ENCODE measurements at regions not wholly inside any gene's neighbourhood (a gene's known extent, or its start where the extent isn't known, plus 50 kb on each side); places are given as distances from the start of the nearest gene placed in this dataset.

DNA sequence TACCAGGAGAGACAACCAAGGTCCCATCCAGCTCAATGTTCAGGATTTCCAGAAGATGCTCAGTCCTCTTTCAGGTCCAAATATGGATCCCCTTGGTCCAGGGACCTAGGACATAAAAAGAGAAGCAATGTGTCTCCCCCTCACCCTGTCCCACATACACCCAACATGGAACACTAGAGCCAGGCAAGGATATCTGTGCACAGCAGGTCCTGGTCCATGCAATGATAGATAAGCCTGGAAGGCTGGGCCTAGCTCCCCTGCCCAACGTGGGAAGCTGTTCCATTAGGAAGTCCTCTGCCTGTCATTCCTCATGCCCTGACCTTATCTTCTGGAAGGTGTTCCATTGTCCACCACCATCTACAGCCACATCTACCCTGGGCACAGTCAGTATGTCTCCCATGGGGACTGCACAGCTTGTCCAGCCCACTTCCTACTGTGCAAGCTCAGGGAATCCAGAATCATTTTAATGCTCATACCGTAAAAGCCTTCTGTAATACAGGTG, 1434.8 kb downstream of the TBC1D22A start:
- H3K4me3 ChIP-seq (ENCODE audit: low read length): no peak overlapping the region
- H3K9me3 ChIP-seq (ENCODE audit: control insufficient read depth, insufficient read depth, low read length): no peaks in the 10 kb centered on the region
- H3K27ac ChIP-seq (ENCODE audit: low read depth, low read length): no peak overlapping the region
- H3K4me2 ChIP-seq (ENCODE audit: low read length): no peak overlapping the region
- H4K20me1 ChIP-seq (ENCODE audit: control insufficient read depth, insufficient read depth, low read depth, low read length): no peaks in the 10 kb centered on the region
- no peaks in the 10 kb centered on the region for H3K27me3 ChIP-seq (ENCODE audit: control insufficient read depth, low read length)
- H3K79me2 ChIP-seq (ENCODE audit: control insufficient read depth, low read length): no peaks in the 10 kb centered on the region
- H3K4me1 ChIP-seq (ENCODE audit: control insufficient read depth, low read length): peaks cover 10% of the 10 kb centered on the region
- H3K36me3 ChIP-seq (ENCODE audit: control insufficient read depth, low read length): no peaks in the 10 kb centered on the region
- no peaks in the 10 kb centered on the region for H3F3A ChIP-seq (ENCODE audit: control insufficient read depth, insufficient read depth)
- TF ChIP-seq EZH2phosphoT487 (IDR thresholded peaks at IDR 0.05; ENCODE audit: borderline replicate concordance, low read length): no peak
- no peak for TF ChIP-seq CTCF (IDR thresholded peaks at IDR 0.05; ENCODE audit: low read depth, low read length, poor library complexity, severe bottlenecking)
- no peaks in the 10 kb centered on the region for H3K9me2 ChIP-seq (replicated peaks; ENCODE audit: control insufficient read depth, low read length)

- Histone ChIP-seq H3K9me3 (ENCODE audit: control insufficient read depth, insufficient read depth, low read length) (peaks cover 4% of the 10 kb centered on the region), H4K20me1 (ENCODE audit: control insufficient read depth, insufficient read depth, low read depth, low read length) (no peaks in the 10 kb centered on the region), H3K4me2 (ENCODE audit: low read length) (peak overlapping the region; percentile 2; the same call in 1 of the 2 replicates), H3F3A (ENCODE audit: control insufficient read depth, insufficient read depth) (no peaks in the 10 kb centered on the region), H3K36me3 (ENCODE audit: control insufficient read depth, low read length) (no peaks in the 10 kb centered on the region), H3K4me3 (ENCODE audit: low read length) (no peak overlapping the region), H3K79me2 (ENCODE audit: control insufficient read depth, low read length) (no peaks in the 10 kb centered on the region), H3K27me3 (ENCODE audit: control insufficient read depth, low read length) (no peaks in the 10 kb centered on the region), H3K27ac (ENCODE audit: low read depth, low read length) (no peak overlapping the region), H3K4me1 (ENCODE audit: control insufficient read depth, low read length) (peaks cover 10% of the 10 kb centered on the region), H3K9me2 (replicated peaks; ENCODE audit: control insufficient read depth, low read length) (no peaks in the 10 kb centered on the region)
- TF ChIP-seq CTCF (IDR thresholded peaks at IDR 0.05; ENCODE audit: low read depth, low read length, poor library complexity, severe bottlenecking) (no peak), EZH2phosphoT487 (IDR thresholded peaks at IDR 0.05; ENCODE audit: borderline replicate concordance, low read length) (no peak)
These were observed 1430.5 kb downstream of the TBC1D22A start for GRCh38 chr22:48192920-48193319.

DNA sequence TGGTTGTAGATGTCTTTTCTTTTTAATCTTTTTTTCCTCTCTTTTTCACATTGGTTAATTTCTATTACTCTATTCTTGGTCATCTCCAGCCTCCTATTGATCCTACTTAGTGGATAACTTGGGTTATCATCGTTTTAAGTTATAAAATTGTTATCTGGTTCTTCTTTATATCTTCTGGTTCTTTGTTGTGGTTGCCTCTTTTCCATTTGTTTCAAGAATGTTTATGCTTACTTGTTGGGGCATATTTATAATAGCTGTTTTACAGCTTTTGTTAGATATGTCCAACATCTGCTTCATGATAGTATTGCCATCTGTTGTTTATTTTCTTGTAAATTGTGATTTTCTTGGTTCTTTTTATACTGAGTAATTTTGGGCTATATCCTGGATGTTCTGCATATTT, 1429.6 kb downstream of the TBC1D22A start:
- Histone ChIP-seq H3K9me3 (ENCODE audit: control insufficient read depth, insufficient read depth, low read length) (peaks cover 4% of the 10 kb centered on the region), H3K79me2 (ENCODE audit: control insufficient read depth, low read length) (no peaks in the 10 kb centered on the region), H3K4me2 (ENCODE audit: low read length) (no peak overlapping the region), H3K27ac (ENCODE audit: low read depth, low read length) (no peak overlapping the region), H3K27me3 (ENCODE audit: control insufficient read depth, low read length) (no peaks in the 10 kb centered on the region), H3K36me3 (ENCODE audit: control insufficient read depth, low read length) (no peaks in the 10 kb centered on the region), H3K4me3 (ENCODE audit: low read length) (no peak overlapping the region), H4K20me1 (ENCODE audit: control insufficient read depth, insufficient read depth, low read depth, low read length) (no peaks in the 10 kb centered on the region), H3K4me1 (ENCODE audit: control insufficient read depth, low read length) (peaks cover 10% of the 10 kb centered on the region), H3K9me2 (replicated peaks; ENCODE audit: control insufficient read depth, low read length) (no peaks in the 10 kb centered on the region), H3F3A (ENCODE audit: control insufficient read depth, insufficient read depth) (no peaks in the 10 kb centered on the region)
- TF ChIP-seq EZH2phosphoT487 (IDR thresholded peaks at IDR 0.05; ENCODE audit: borderline replicate concordance, low read length): no peak
- no peak for TF ChIP-seq CTCF (IDR thresholded peaks at IDR 0.05; ENCODE audit: low read depth, low read length, poor library complexity, severe bottlenecking)
